GM19238 (cell line): ENCODE measurements at regions not wholly inside any gene's neighbourhood (a gene's known extent, or its start where the extent isn't known, plus 50 kb on each side); places are given as distances from the start of the nearest gene placed in this dataset.

Source experiments
- DNase-seq: peaks from one replicate; pipeline ENCODE4 v3.0.0; 2011; ENCODE audit warnings: low spot score; ENCODE audit not compliant: insufficient read length

GRCh38 chr13:29958476-29958875 lies 108.1 kb upstream of the UBL3 start:
- no peak for DNase-seq

- DNase-seq, result no peak
Observed at GRCh38 chr13:29957320-29957719, 106.9 kb upstream of the UBL3 start.

GRCh38 chr13:29956853-29957252 lies 106.4 kb upstream of the UBL3 start:
- DNase-seq, result no peak

GRCh38 chr13:29955137-29955650 lies 104.8 kb upstream of the UBL3 start:
- no peak for DNase-seq

- DNase-seq, result no peak
Observed at GRCh38 chr13:29954082-29955028, 103.9 kb upstream of the UBL3 start.

- no peak for DNase-seq
Observed at GRCh38 chr13:29953542-29953941, 103.1 kb upstream of the UBL3 start.

- DNase-seq, result no peak
Observed at GRCh38 chr13:29952245-29952644, 101.8 kb upstream of the UBL3 start.

- DNase-seq, result no peak
Observed at GRCh38 chr13:29948791-29949190, 98.4 kb upstream of the UBL3 start.

- no peak for DNase-seq
Observed at GRCh38 chr13:29948244-29948643, 97.8 kb upstream of the UBL3 start.

GRCh38 chr13:29947839-29948238 lies 97.4 kb upstream of the UBL3 start:
- no peak for DNase-seq

GRCh38 chr13:29946093-29946492 lies 95.7 kb upstream of the UBL3 start:
- no peak for DNase-seq

- DNase-seq, result no peak
Observed at GRCh38 chr13:29943686-29944085, 93.3 kb upstream of the UBL3 start.

- DNase-seq, result no peak
Observed at GRCh38 chr13:29943273-29943672, 92.9 kb upstream of the UBL3 start.

GRCh38 chr13:29940715-29941114 lies 90.3 kb upstream of the UBL3 start:
- no peak for DNase-seq

GRCh38 chr13:29939158-29939557 lies 88.7 kb upstream of the UBL3 start:
- DNase-seq, result no peak

- DNase-seq, result no peak
Observed at GRCh38 chr13:29937841-29938240, 87.4 kb upstream of the UBL3 start.

GRCh38 chr13:29937379-29937778 lies 87.0 kb upstream of the UBL3 start:
- no peak for DNase-seq

- no peak for DNase-seq
Observed at GRCh38 chr13:29936956-29937355, 86.5 kb upstream of the UBL3 start.

- DNase-seq, result no peak
Observed at GRCh38 chr13:29936051-29936813, 85.8 kb upstream of the UBL3 start.

- DNase-seq, result peak; percentile 59
Observed at GRCh38 chr13:29935309-29935981, 85.0 kb upstream of the UBL3 start.

- DNase-seq, result no peak
Observed at GRCh38 chr13:29934531-29935308, 84.3 kb upstream of the UBL3 start.
